ENCODE measurements at regions not wholly inside any gene's neighbourhood (a gene's known extent, or its start where the extent isn't known, plus 50 kb on each side); places are given as distances from the start of the nearest gene placed in this dataset.

DNA sequence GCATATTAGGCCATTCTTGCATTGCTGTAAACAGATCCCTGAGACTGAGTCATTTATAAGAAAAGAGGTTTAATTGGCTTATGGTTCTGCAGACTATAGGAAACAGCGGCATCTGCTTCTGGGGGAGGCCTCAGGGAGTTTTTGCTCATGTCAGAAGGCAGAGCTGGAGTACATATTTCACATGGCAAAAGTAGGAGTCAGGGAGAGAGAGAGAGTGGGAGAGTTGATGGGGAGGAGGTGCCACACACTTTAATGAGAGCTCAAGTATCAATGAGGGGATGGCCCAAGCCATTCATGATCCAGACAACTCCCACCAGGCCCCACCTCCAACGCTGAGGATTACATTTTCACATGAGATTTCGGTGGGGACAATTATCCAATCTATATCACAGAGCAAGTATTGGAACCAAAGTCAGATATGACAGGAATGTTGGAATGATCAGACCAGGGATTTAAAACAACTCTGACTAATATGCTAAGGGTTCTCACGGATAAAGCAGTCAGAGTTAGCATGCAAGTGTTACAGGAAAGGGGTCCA lies 795.3 kb upstream of the CELF2 start:
- DNase-seq (ENCODE audit: low spot score): no peak

- DNase-seq (ENCODE audit: low spot score): no peak
Observed at GRCh38 chr10:10223131-10223530, 794.5 kb upstream of the CELF2 start.

GRCh38 chr10:10225136-10225676 lies 792.5 kb upstream of the CELF2 start:
- no peak for DNase-seq (ENCODE audit: low spot score)

- DNase-seq (ENCODE audit: low spot score): no peak
Observed at GRCh38 chr10:10233229-10233628, 784.4 kb upstream of the CELF2 start.

GRCh38 chr10:10235003-10235402 lies 782.7 kb upstream of the CELF2 start:
- no peak for DNase-seq (ENCODE audit: low spot score)

DNA sequence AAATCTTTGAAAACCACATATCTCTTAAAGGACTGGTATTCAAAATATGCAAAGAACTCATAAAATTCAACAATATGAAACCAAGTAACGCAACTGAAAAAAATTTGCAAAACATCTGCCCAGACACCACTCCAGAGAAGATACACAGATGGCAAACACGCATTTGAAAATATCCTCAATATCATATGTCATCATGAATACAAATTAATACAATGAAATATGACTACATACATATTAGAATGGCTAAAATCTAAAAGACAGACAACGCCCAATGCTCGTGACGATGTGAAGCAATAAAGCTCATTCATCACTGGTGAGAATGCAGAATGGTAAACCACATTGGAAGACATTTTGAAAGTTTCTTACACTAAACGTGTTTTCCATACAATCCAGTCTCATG lies 770.1 kb upstream of the CELF2 start:
- no peak for DNase-seq (ENCODE audit: low spot score)

GRCh38 chr10:10256860-10257259 lies 760.8 kb upstream of the CELF2 start:
- no peak for DNase-seq (ENCODE audit: low spot score)

DNA sequence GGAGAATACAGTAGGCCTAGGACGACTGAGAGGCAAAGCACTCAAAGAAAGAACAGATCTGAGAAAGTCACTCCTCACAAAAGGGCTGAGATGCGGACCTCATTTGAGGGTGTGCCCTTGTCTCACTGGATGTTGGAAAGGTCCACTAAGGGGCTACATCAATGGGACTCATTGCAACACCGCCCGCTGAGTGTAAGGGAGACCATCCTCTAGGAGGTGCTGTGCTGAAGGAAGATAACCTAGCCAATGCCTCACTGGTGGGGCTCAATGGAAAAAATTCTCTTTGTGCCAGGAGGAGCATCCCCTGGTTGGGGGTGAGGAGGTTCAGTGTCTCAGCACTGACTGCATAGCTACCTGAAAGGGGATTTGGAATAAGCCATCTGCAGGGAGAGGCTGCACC lies 758.7 kb upstream of the CELF2 start:
- DNase-seq (ENCODE audit: low spot score): no peak

DNA sequence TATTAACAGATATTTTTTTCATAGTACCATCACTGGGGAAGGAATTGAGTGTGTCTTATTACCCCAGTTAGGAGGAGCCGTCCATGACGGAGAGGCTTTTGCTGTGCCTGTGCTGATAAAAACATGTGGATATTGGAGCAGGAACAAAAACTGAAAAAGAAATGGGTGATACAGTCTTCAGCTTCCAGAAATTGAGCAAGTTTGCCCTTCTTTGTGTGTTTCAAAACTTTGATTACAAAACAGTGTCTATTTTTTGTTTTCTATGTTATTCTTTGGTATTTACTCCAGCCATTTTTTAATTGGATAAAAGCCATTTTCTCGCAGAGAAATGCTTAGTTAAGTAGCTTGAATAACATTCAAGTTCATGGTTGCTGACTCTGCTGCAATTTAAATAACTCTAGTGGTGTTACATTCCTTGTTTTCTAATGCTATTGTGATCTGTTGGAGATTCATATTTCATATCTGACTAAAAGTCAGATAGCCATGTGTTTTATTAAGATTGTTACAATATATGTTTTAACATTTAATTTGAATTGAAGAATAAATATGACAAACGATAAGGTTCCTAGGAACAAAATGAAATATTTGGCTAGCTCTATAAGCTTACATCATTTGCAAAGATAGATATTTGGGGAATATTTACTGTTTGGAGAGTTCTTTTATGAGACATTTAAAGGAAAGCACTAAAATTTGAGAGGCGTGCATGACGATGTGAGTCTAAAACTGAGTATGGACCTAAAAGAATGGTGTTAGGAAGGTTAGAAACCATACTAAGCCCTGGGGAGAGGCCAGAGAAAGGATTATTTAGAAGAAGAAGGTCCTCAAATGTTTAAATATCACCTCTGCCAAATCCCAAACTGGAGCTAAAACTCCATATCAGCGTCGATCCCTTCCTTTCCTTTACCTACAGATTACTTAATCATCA lies 747.3 kb upstream of the CELF2 start:
- no peak for DNase-seq (ENCODE audit: low spot score)

GRCh38 chr10:10271639-10272192 lies 746.0 kb upstream of the CELF2 start:
- DNase-seq (ENCODE audit: low spot score): no peak

GRCh38 chr10:10273661-10274060 lies 744.0 kb upstream of the CELF2 start:
- DNase-seq (ENCODE audit: low spot score): no peak

DNA sequence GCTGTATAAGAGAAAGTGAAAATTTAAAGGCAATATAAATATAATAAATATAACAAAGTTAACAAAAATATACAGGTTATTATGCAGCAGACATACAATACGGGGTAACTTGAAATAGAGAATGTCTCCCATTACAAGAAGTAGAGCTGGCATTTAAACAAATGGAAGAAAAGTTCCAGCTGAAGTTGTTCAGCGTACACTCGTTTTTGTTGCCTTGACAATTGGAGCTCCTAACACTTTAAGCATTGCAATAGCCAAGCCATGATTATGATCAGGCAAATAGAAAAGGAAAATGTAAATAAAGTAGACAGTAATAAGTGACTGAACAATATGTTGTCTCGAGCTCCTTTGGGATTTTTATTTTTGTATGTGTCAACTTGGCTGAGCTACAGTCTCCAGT lies 737.8 kb upstream of the CELF2 start:
- DNase-seq (ENCODE audit: low spot score): no peak

- DNase-seq (ENCODE audit: low spot score): no peak
Observed at GRCh38 chr10:10292501-10292900, 725.2 kb upstream of the CELF2 start.

DNA sequence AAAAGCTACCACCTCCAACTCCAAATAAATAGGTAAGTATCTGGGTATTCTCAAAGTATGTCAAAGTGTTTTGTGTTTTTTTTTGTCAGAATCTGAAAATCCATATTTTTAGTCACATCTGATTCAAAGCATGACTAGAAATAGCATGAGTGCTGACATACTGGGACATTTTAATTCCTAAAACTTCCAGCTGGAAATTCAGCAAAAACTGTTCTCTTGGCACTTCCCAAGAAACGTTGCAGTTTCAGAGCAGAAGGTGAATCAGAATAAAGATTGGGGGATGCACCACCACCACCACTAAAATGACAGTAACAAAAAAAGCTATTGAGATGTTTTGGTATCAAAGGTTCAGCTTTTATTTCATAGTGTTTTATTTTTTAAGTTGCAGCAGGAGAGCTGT lies 724.6 kb upstream of the CELF2 start:
- no peak for DNase-seq (ENCODE audit: low spot score)

DNA sequence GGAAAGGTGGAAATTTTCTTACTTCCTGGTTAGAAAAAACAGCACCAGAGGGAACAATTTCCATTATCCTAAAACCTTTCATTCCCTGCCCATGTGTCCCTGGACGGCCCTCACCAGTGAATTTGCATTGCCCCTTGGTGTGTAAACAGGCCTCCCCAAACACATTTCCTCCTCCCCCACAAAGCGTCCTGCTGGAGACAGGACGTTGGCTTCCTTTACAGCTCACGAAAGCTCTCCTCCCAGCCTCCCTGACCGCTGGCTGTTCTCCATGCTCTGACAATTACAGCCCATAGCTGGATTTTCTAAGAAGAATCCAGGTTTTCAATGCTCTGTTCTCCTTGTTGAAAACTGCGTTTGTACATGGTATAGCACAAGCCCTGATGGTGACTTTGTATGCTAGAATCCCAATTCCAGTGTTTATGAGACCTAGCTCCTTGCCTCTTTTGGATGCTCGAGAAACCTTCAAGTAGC lies 724.2 kb upstream of the CELF2 start:
- no peak for DNase-seq (ENCODE audit: low spot score)

DNA sequence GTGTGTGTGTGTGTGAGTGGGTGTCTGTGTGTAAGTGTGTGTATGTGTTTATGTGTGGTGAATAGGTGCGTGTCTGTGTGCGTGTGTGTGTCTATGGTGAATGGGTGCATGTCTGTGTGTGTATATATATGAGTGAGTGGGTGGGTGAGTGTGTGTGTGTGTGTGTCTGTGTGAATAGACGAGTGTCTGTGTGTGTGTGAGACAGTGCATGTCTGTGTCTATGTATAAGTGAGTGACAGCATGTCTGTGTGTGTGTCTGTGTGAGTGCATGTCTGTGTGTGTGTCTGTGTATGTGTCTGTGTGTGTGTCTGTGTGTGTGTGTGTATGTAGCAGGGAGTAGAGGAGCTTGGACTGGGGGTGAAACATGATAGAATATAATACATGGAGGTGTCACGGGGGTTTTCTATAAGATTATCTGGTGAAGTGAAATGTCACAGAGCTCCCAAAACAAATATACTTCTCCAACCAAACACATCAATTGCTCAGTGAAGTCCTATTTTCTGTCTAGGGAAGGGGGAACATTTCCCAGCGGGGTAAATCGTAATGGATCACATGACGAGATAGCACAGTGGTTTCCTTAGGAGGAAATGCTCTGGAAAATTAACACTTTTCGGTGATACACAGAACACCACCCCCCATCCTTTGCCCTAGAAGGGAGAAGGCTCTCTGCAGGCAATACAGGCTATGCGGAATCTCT lies 723.3 kb upstream of the CELF2 start:
- DNase-seq (ENCODE audit: low spot score): no peak

DNA sequence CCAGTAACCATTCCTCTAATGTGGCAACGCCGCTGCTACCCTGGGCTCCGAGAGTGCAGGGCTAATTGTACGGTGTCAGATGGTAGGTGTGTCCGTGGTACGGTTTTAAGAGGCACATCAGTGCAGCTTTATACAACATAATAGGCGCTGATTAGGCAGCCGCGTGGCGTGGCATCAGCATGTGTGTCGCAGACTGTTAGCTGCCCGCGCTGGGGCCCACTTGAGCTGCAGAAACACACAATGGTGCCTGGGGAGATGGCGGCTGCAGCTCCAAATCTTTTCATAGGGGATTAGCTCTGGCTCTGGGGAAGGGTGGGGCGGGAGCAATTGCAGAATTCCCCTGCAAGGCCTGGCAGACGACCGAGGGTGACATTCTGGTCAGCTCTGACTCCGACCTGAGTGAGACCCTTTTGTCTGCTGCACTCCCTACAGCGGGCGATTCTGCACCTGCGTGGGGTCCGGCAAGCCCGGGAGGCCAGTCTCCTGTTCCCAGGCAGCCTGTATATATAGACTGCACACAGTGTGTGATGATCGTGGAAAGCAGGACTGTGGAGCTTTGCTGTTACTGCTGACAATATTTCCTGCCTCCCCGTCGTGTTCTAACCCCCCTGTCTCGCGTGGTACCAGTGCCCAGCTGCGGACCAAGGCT lies 722.7 kb upstream of the CELF2 start:
- no peak for DNase-seq (ENCODE audit: low spot score)

DNA sequence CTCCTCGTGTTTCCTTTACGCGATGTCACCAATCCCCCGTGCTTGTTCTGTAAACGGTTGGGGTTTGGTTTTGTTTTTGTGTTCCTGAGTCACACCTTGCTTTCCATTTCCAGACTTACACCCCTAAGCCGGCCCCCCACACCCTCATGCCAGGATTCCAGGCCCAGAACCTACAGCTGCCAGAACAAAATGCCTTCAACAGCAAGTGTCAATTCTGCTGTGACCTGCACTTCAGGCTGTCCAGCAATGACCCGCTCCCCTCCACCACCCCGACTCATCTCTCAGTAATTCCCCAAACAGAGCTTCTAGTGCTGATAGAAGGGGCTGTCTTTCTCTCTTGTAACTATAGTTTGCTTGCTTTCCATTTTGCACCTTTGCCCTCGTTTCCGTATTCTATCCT lies 722.1 kb upstream of the CELF2 start:
- DNase-seq (ENCODE audit: low spot score): no peak

DNA sequence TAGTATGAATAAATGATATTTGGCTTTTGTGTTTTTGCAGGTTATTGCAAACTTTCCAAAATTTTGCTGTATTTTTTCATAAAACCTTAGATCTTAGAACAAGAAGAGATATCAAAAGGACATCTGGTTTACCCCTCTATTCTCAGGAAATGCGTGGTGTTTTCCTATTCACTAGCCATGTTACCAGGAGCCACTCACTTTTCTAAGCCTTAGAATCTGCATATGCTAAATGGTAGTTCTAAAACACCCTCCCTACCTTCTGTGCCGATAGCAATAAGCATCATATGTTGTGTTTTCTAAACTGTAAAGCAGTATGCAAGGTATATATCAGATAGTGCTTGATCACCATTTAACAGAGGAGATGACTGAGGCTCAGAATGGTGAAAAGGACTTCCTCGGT lies 715.0 kb upstream of the CELF2 start:
- no peak for DNase-seq (ENCODE audit: low spot score)

DNA sequence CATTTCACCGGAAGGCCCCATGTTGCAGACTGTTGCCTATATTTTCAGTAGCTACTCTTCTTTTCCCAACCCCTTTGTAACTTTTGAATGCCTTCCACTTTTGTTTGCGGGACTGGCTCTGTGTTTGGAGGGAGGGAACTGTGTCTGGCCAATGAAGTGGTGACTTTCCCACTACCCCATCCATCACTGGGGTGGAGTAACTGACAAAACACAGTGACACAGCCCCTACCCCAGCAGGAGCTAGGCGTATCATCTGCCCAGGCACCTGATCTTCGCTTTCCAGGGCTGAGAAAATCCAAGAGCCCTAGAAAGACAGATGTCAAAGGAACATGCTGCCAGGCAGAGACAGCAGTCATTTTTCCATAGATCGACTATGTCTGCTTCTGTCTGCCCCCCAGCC lies 710.6 kb upstream of the CELF2 start:
- no peak for DNase-seq (ENCODE audit: low spot score)

DNA sequence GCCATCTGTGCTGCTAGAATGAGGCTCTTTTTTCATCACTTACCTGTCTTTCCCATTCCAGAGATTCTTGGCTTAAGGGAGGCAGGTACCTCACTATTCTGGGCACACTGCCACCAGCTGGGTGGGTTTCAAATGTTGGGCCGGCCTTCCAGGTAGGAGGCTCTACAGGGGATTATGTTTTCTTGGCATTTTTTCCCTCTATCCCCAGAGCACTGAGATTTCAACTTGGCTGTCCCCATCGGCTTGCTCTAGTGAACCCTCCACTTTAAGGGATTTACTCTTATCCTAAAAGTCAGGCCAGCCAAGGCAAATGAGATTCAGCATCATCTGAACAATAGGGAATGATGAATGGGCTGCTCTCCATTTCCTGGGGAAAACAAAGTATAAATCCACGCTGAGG lies 710.1 kb upstream of the CELF2 start:
- DNase-seq (ENCODE audit: low spot score): no peak

- DNase-seq (ENCODE audit: low spot score): no peak
Observed at GRCh38 chr10:10310498-10310897, 707.2 kb upstream of the CELF2 start.

Measured in SW480 (cell line).